AG04449 (cell line): ENCODE measurements at regions not wholly inside any gene's neighbourhood (a gene's known extent, or its start where the extent isn't known, plus 50 kb on each side); places are given as distances from the start of the nearest gene placed in this dataset.

Experiments
- CTCF ChIA-PET: fragments of 350-600 bp; formaldehyde crosslinking; extraction: SDS; loops from one replicate; lab custom pipeline; 2021; ENCODE audit warnings: antibody characterized with exemption; lab: Yijun Ruan, JAX
- POLR2A ChIA-PET: fragments of 400-600, 350-600 bp; formaldehyde crosslinking; extraction: SDS; loops from one replicate; lab custom pipeline; 2020; ENCODE audit warnings: antibody characterized with exemption, inconsistent platforms; lab: Yijun Ruan, JAX
- DNase-seq: peaks from one replicate; pipeline ENCODE4 v3.0.0-alpha.2; 2010; ENCODE audit warnings: low read depth, low spot score
- H3K4me3 ChIP-seq: 2 replicates; pipeline ENCODE4 v1.5.1; 2011; ENCODE audit warnings: low read depth, mild to moderate bottlenecking, control low read depth, low read length
- TF ChIP-seq, protein P1 (sequence below): IDR thresholded peaks from one replicate; pipeline ENCODE4 v1.5.1; 2011; ENCODE audit warnings: mild to moderate bottlenecking, moderate library complexity, low read length, control low read depth, inconsistent platforms; ENCODE audit not compliant: insufficient read depth; ENCODE audit errors: missing control alignments

DNA sequence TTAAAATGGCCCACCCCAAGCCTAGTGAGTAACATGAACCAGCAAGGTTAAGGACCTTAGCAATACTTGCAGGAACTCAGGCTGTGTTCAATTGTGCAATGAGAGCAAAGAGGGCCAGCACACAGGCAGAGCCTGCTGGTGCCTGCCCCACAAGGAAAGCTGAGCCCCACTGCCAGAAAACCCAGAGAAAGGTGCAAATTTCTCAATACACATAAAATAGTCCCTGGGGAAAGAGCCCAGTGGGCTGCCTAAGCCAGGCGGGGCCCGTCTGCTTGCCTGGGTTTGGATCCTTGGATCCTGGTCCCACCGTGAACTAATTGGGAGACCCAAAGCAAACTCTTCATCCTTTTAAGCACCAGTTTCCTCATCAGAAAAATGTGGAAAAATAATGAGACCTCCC, 128.5 kb upstream of the CACNA1E start:
- TF ChIP-seq, protein P1, sequence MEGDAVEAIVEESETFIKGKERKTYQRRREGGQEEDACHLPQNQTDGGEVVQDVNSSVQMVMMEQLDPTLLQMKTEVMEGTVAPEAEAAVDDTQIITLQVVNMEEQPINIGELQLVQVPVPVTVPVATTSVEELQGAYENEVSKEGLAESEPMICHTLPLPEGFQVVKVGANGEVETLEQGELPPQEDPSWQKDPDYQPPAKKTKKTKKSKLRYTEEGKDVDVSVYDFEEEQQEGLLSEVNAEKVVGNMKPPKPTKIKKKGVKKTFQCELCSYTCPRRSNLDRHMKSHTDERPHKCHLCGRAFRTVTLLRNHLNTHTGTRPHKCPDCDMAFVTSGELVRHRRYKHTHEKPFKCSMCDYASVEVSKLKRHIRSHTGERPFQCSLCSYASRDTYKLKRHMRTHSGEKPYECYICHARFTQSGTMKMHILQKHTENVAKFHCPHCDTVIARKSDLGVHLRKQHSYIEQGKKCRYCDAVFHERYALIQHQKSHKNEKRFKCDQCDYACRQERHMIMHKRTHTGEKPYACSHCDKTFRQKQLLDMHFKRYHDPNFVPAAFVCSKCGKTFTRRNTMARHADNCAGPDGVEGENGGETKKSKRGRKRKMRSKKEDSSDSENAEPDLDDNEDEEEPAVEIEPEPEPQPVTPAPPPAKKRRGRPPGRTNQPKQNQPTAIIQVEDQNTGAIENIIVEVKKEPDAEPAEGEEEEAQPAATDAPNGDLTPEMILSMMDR: no peak
- H3K4me3 ChIP-seq: no peak overlapping the region
- CTCF ChIA-PET: no interaction called here
- POLR2A ChIA-PET: no interaction called here
- no peak for DNase-seq

DNA sequence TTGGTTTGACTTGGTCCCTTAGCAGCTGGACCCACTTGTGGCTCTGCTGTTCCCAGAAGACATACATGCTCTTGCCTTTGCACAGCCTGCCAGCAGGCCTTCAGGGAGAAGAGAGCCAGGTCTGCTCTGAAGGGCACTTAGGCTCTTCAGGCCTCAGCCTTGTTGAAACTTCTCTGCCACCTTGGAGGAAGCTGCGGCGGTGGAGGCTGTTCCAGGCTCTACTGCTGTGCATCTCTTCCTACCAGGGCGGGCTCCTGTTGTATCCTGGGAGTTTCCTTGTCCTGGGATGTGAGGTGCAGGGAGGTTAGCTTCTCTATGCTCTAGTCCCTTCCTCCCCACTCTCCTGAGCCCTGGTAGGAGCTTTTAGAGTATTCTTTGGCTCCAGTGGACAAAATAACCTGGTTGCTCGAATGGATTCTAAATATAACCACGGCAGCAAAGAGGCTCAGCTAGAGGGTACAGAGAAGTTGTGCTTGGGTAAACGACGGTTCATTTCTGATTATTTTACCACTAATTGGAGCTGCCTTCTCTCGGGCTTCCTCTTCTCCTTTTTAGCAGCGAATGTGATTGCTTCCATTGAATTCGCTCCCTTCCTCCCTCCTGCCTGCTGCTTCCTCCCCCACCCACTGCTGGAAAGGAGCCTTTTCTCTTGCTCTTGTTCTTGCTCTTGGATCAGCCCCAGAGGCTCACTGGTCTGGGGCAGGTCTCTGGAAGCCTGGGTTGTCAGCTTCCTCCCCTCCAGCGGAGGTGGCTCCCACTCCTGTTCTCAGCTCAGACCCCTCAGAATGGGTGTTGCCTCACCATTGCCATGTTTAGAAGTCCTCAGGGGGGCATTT, 126.6 kb upstream of the CACNA1E start:
- no peak overlapping the region for H3K4me3 ChIP-seq
- DNase-seq: no peak
- POLR2A ChIA-PET: no interaction called here
- CTCF ChIA-PET: interaction anchor here (0.6 kb wide), 1 partner anchor 1541 kb away, joined by 3 read pairs; no protein-coding TSS in a partner anchor
- TF ChIP-seq, protein P1: no peak

DNA sequence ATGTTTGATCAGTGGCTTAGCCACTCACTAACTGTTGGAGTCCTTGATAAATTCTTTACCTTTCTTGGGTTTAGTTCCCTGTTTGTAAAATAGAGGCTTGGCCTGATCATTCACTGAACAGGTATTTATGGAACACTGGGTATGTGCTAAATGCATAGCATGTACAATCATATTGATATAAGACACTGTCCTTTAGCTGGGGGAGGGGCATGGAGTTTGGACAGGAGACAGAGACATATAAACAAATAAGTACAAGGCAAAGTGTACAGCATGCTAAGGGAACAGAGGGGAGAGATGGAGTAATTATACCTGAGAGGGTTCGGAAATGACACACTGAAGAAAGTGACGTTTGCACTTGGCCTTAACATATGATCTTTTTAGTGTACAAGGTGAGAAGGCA, 124.3 kb upstream of the CACNA1E start:
- ChIA-PET CTCF (no interaction called here), POLR2A (no interaction called here)
- no peak for DNase-seq
- H3K4me3 ChIP-seq: no peak overlapping the region
- TF ChIP-seq, protein P1: no peak

DNA sequence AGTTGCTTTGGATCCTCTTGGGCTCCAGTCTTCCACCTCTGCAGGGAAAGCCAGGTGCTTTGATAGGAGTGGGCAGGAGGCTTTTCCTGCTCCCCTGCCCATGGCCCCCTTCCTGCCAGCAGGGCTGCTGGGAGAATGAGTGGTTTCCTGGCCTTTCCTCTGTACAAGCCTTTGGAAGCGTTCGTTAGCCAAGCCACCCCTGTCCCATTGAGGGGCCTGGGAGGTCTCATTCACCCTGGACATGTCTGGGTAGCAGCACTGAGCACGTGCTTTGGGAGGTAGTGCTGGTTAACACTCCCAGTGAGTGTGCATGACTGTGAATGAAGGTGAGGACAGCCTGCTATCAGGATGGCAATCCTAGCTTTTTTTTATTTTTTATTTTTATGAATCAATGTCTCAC, 118.5 kb upstream of the CACNA1E start:
- ChIA-PET POLR2A (no interaction called here), CTCF (no interaction called here)
- H3K4me3 ChIP-seq: no peak overlapping the region
- DNase-seq: no peak
- TF ChIP-seq, protein P1: no peak

DNA sequence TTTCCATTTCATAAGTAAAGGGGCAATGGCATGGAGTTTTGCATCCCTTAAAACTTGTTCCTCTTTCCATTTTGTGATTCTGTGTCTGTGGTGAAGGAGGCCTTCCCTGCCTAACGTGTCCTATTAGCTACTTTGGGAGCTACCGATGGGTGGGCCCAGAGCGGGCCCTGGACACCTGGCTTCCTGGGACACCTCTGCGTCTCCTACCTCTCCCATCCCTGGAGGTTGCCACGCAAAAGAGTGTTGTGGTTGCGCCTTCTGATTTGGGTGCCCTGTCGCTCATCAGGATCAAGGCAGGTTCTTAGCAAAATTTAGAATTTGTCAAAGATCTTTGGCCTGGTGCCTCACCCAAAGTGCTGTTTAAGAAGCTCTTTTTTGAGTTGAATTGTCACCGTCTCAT, 116.4 kb upstream of the CACNA1E start:
- POLR2A ChIA-PET: no interaction called here
- TF ChIP-seq, protein P1: no peak
- no peak overlapping the region for H3K4me3 ChIP-seq
- CTCF ChIA-PET: interaction anchor here (0.9 kb wide), 1 partner anchor 175 kb away, joined by 3 read pairs; no protein-coding TSS in a partner anchor
- DNase-seq: no peak

DNA sequence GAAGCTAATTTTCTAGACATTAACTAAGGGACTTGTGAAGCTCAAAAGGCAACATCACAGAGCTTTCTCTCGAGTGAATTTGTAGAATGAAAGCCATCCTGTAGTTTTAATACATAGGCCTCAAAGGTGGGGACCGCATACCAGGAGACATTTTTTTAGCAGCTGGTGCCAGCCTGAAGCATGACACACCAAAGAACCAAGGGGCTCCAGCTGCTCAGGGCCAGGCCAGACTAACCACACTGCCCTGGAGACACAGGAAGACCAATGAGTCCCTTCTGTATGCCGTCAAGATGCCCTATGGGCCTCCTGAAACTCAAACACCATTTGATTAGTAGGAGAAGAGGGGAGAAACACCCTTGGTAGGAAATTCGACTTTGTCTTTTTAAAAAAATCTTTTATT, 113.9 kb upstream of the CACNA1E start:
- TF ChIP-seq, protein P1: no peak
- CTCF ChIA-PET: no interaction called here
- POLR2A ChIA-PET: no interaction called here
- no peak overlapping the region for H3K4me3 ChIP-seq
- no peak for DNase-seq
